Uterus (tissue), 3 donors: ENCODE measurements at regions not wholly inside any gene's neighbourhood (a gene's known extent, or its start where the extent isn't known, plus 50 kb on each side); places are given as distances from the start of the nearest gene placed in this dataset.

ENCODE experiments used
- DNase-seq, 2 donors: peaks; one replicate each; pipeline ENCODE4 v3.0.0-alpha.2; 2019 to 2020
- H3K27ac ChIP-seq, 2 donors: fragments of 200-600 bp; sonication (generic); 1 replicate in 1 of 2; 2 replicates in 1 of 2; pipeline ENCODE4 v1.5.1; 2016 to 2018
- H3K27me3 ChIP-seq, 2 donors: fragments of 200-600 bp; sonication (generic); one replicate each; pipeline ENCODE4 v1.5.1; 2018 to 2019; ENCODE audit warnings: control low read depth in 1 of 2
- H3K36me3 ChIP-seq, 2 donors: fragments of 200-600 bp; sonication (generic); one replicate each; pipeline ENCODE4 v1.5.1; 2019; ENCODE audit warnings: control low read depth in 1 of 2
- H3K4me1 ChIP-seq, 2 donors: fragments of 200-600 bp; sonication (generic); one replicate each; pipeline ENCODE4 v1.5.1; 2018 to 2019; ENCODE audit warnings: control low read depth in 1 of 2
- H3K4me3 ChIP-seq, 2 donors: fragments of 200-600 bp; sonication (generic); 1 replicate in 1 of 2; 2 replicates in 1 of 2; pipeline ENCODE4 v1.5.1; 2018 to 2019; ENCODE audit warnings: mild to moderate bottlenecking in 1 of 2
- H3K9me3 ChIP-seq, 2 donors: fragments of 200-600 bp; sonication (generic); one replicate each; pipeline ENCODE4 v1.5.1; 2019; ENCODE audit warnings: control low read depth in 1 of 2
- CTCF ChIP-seq, 4 experiments: fragments of 200-600 bp in 2 of 4; fragments of 450-650 bp in 2 of 4; sonication (generic) in 2 of 4; IDR thresholded peaks; one replicate each; pipeline ENCODE4 v1.5.1; 2016 to 2019; ENCODE audit warnings: antibody characterized with exemption in 4 of 4, mild to moderate bottlenecking in 2 of 4, moderate library complexity in 1 of 4
- POLR2A ChIP-seq, 2 donors: fragments of 450-650 bp; IDR thresholded peaks; one replicate each; pipeline ENCODE4 v1.6.1; 2016; ENCODE audit warnings: antibody characterized with exemption in 2 of 2, mild to moderate bottlenecking in 1 of 2, moderate library complexity in 1 of 2
- intact Hi-C: fragments of 100-400 bp; cut with DNase I; formaldehyde crosslinking; loops from one replicate; pipeline ENCODE4 v1.15.1; 2023; ENCODE audit warnings: low total_unique reads
- donor health status: DM: yes; HTN: yes; CAD: no.

DNA sequence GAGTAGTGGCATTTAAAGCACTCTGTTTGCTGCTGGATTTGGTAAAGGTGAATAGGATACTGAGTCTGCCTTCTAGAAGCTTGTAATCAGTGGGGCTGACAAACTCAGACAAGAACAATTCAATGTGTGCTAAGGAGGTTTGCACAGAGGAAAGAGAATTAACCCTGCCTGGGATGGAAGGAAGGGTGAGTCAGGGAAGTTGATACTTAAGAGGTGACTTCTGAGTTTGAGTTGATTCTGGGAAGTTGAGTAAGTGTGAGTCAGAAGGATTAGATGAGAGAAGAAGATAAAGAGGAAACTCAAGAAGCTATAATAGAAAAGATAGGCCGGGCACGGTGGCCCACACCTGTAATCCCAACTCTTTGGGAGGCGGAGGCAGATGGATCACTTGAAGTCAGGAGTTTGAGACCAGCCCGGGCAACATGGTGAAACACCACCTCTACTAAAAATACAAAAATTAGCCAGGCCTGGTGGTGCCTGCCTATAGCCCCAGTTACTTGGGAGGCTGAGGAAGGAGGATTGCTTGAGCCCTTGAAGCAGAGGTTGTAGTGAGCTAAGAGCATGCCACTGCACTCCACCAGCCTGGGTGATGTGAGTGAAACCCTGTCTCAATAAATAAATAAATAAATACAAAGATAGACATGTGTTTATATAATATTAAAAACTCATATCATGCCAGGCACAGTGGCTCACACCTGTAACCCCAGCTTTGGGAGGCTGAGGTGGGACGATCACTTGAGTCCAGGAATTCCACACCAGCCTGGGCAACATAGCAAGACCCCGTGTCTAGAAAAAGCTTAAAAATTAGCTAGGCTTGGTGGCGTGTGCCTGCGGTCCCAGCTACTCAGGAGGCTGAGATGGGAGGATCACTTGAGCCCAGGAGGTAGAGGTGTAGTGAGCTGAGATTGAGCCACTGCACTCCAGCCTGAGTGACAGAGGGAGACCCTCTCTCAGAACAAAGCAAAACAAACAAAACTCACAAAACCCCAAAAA lies 126.8 kb upstream of the CPM start:
- Histone ChIP-seq H3K9me3 (no peaks in the 10 kb centered on the region), H3K4me3 (no peak overlapping the region), H3K27me3 (no peaks in the 10 kb centered on the region), H3K27ac (no peak overlapping the region), H3K4me1 (no peaks in the 10 kb centered on the region), H3K36me3 (no peaks in the 10 kb centered on the region)
- intact Hi-C loops = no loop called here
- no peak for TF ChIP-seq POLR2A (IDR thresholded peaks at IDR 0.05)
- no peak for TF ChIP-seq CTCF (IDR thresholded peaks at IDR 0.05)
- DNase-seq = no peak

- Histone ChIP-seq H3K4me1 (no peaks in the 10 kb centered on the region), H3K9me3 (no peaks in the 10 kb centered on the region), H3K27me3 (no peaks in the 10 kb centered on the region), H3K36me3 (no peaks in the 10 kb centered on the region), H3K27ac (no peak overlapping the region), H3K4me3 (no peak overlapping the region)
- TF ChIP-seq CTCF (IDR thresholded peaks at IDR 0.05) (no peak), POLR2A (IDR thresholded peaks at IDR 0.05) (no peak)
- intact Hi-C loops = no loop called here
- no peak for DNase-seq
Measured at GRCh38 chr12:69061574-69061973, 128.6 kb upstream of the CPM start.

GRCh38 chr12:69062621-69063237 lies 129.8 kb upstream of the CPM start:
- Histone ChIP-seq H3K4me1 (no peaks in the 10 kb centered on the region), H3K27me3 (no peaks in the 10 kb centered on the region), H3K4me3 (no peak overlapping the region), H3K27ac (no peak overlapping the region), H3K9me3 (no peaks in the 10 kb centered on the region), H3K36me3 (no peaks in the 10 kb centered on the region)
- intact Hi-C loops = no loop called here
- TF ChIP-seq CTCF (IDR thresholded peaks at IDR 0.05) (no peak), POLR2A (IDR thresholded peaks at IDR 0.05) (no peak)
- DNase-seq = no peak

GRCh38 chr12:69064734-69065443 lies 131.9 kb upstream of the CPM start:
- Histone ChIP-seq H3K4me1 (no peaks in the 10 kb centered on the region), H3K4me3 (no peak overlapping the region), H3K27me3 (no peaks in the 10 kb centered on the region), H3K36me3 (no peaks in the 10 kb centered on the region), H3K27ac (no peak overlapping the region), H3K9me3 (no peaks in the 10 kb centered on the region)
- DNase-seq = no peak
- no peak for TF ChIP-seq POLR2A (IDR thresholded peaks at IDR 0.05)
- TF ChIP-seq CTCF (IDR thresholded peaks at IDR 0.05) = no peak
- intact Hi-C loops = no loop called here
